HG03159 (cell line): ENCODE measurements at regions not wholly inside any gene's neighbourhood (a gene's known extent, or its start where the extent isn't known, plus 50 kb on each side); places are given as distances from the start of the nearest gene placed in this dataset.
A peak's percentile ranks its signal among the peaks of the same experiment; 100 is the strongest.

Experiments used
- ATAC-seq: cut with Tn5 transposase; IDR thresholded peaks from one replicate; pipeline ENCODE4 v1.9.1; 2021; ENCODE audit warnings: mild to moderate bottlenecking, moderate library complexity; ENCODE audit not compliant: unreplicated experiment

- ATAC-seq, result no peak
These were observed 73.9 kb downstream of the CASP3 start for GRCh38 chr4:184575306-184575705.

DNA sequence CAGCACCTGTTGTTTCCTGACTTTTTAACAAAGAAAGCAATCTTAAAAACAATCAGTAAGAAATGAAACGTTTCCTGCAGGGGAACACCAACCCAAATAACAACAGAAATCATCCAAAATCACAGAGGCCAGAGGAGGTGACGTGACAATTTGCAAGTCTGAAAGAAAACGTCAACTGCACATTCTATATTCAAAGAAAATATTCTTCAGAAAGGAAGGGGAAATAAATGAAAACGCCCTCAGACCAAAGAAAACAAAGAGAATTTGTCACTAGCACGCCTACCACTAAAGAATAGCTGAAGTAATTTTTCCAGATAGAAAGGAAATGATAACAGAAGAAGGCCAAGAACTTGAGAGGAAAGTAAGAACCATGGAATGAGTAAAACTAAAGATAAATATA, 74.4 kb downstream of the CASP3 start:
- ATAC-seq, result no peak

GRCh38 chr4:184573701-184574100, 75.5 kb downstream of the CASP3 start:
- no peak for ATAC-seq

DNA sequence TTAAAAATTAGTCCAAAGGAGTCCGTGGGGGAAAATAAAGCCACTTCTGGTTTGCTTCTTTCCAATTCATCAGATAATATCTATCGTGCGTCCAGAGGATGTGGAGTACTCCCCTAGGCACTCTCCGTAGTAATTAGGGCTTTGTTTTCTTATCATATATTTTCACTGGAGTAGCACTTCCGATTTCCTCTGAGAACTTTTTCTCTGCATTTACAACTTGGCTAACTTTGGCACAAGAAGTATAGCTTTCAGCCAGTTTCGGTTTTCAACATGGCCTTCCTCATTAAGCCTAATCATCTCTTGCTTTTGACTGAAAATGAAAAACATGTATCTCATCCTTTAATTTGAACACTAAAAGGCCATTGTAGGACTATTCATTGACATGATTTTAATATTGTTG, 80.5 kb downstream of the CASP3 start:
- no peak for ATAC-seq

GRCh38 chr4:184563621-184564020, 85.6 kb downstream of the CASP3 start:
- ATAC-seq, result no peak

GRCh38 chr4:184558996-184559395, 84.6 kb upstream of the IRF2 start:
- no peak for ATAC-seq

DNA sequence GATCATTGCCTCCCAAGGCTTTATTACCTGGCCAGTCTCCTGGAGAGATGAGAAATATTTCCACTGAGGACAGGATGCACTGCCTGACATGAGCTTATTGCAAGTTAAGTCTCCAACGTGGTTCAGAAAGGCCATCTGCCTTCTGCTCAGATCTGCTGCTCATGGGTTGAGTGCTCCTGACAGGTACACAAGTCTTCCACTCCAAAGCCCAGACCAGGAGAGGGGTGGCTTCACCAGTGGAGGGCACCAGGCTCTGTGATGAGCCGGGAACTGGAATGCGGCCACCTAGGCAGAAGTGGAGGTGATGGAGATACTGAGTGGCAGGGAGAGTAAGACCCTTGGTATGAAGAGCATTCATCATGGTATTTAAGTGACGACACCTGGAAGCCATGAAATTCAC, 79.5 kb upstream of the IRF2 start:
- no peak for ATAC-seq

GRCh38 chr4:184550476-184550875, 76.1 kb upstream of the IRF2 start:
- no peak for ATAC-seq

GRCh38 chr4:184548648-184549341, 74.4 kb upstream of the IRF2 start:
- ATAC-seq, result no peak

DNA sequence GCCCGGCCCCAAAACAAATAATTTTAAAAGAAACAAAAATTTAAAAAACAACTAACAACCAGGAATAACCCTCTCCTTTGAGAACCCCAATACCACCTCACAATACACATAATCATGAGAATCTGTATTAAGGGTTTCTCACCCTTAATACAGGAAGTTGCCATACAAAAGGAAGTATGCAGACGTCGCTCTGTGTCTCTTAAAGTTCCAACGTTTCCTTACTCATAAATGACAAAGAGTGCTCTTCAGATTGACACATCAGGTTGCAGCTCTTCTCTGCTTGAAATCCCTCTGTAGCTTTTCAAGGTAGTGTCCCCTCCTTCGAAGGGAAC, 73.9 kb upstream of the IRF2 start:
- ATAC-seq, result no peak

- ATAC-seq, result no peak
These were observed 70.5 kb upstream of the IRF2 start for GRCh38 chr4:184544788-184545409.

- ATAC-seq, result no peak
These were observed 67.6 kb upstream of the IRF2 start for GRCh38 chr4:184541907-184542306.

DNA sequence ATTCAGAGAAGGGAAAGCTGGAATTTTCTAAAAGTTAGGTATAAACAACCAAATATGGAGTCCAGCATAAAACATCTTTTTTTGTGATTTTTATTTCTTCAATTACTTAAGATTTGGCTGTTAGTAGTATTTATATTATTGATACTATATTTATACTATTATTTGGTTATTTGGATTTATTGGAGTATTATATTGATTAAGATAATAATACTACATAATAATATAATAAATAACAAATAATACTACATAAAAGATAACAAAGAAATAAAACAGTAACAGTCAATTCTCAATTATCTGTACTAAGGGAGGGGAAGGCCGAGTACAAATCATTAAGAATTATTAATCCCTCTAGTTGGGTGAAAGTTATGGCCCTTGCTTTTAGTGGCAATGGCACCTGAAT, 66.0 kb upstream of the IRF2 start:
- no peak for ATAC-seq

DNA sequence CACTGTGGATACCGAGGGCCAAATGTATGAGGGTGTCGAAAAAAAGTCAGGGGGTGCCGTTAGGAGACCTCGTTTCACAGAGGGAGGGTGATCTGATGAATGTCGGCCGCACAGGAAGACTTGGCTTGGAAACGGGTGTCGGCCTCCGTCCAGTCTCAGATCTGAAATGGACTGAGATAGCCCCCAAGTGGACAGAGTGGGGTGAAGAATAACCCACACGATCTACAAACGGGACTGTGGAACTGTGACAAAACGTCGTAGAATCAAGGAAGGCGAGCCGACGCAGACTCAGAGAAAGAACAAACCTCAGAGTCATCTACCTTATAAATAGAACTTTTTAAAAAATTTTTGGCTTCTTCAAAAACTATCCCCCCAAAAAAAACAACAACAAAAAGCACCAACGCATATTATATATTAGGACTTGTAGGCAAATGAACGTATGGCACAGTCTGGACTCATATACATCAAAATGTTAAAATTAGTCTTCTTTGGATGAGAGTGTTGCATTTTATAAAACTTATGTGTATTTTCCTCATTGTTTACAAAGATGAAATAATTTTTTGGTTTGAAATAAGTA, 63.8 kb upstream of the IRF2 start:
- peak; percentile 45 for ATAC-seq

DNA sequence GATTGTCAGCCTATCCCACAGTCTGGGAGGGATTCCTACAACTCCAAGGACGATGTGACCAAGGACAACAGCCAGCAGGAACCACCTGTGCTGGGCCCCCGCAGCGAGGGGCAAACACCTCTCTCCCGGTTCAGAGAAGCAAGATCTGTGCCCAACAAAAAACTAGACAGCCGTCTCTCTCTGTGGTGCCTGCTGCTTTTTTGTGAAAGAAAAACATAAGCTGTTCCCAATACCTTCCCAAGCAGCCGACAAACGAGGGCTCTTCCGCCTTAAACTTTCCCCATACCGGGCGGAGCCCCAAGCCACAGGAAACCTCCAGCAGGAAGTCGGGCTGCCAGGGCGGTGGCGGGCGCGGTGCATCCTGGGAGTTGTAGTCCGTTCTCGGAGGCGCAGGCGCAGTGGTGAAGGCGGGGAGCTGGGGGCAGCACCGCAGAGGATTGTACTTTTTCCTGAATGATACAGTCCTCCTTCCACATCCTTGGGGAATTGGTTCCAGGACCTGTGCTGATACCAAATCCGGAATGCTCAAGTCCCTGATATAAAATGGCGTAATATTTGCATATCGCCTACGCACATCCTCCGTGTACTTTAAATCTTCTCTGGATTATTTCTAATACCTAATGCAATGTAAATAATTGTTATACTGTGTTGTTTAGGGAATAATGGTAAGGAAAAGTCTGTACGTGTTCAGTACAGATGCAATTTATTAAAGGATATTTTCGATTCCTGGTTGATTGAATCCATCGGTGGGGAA, 63.1 kb upstream of the IRF2 start:
- peak; percentile 52 for ATAC-seq

DNA sequence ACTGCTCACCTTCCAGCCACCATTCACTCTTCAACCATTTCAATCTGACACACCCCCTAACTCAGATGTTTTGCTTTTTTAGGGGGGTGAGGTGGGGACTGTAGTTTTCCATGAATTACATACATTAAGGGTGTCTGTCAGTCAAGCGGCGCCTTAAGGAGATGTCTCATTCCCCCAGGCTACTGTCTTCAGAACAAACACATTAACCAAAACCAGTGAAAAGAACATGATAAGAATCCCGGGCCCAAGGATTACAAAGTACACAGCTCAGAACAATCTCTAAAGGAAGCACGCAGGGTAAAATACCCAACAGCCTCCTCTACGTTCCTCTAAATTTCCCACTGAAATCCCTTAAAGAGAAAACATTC, 62.5 kb upstream of the IRF2 start:
- peak; percentile 6 for ATAC-seq

- ATAC-seq, result no peak
These were observed 61.9 kb upstream of the IRF2 start for GRCh38 chr4:184536065-184536880.

DNA sequence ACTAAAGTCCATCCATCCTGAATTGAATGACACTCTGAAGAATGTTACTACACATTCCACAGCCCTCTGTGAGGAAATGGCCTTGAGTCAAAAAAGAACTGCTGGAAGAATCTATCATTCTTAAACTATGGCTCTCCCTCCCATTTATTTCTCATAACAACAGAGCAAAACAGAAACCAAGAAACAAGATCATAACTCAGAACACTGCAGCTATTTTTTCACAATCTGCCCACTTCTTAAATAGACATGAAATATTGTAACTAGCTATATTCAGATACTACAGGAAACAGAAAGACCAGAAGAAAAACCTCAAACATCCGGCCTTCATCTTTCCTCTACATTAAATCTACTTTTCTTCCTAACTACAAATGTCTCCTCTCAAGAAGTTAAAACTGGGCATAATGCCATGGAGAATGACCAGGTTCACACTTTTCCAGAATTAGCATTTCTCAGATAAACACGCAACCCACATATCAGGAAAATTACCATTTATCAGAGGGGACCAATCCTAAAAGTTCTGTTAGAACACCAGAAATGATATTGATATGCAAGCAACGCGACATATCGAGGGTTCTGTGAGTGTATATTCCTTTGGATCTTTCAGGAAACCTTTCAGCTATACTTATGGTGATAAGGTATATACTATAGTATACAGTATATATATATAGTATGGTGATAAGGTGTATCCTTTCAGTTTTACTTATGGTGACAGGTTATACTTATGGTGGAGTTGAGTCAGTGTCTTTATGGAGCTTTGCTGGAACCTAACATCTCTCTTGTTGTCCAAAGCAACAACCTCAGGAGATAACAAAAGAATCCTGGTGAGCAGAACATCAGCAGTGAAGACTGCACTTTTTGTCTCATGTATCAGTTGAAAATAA, 60.4 kb upstream of the IRF2 start:
- peak; percentile 56 for ATAC-seq

GRCh38 chr4:184533908-184534307, 59.6 kb upstream of the IRF2 start:
- no peak for ATAC-seq

- no peak for ATAC-seq
These were observed 56.7 kb upstream of the IRF2 start for GRCh38 chr4:184531008-184531407.
